ELR (cell line): ENCODE measurements at regions not wholly inside any gene's neighbourhood (a gene's known extent, or its start where the extent isn't known, plus 50 kb on each side); places are given as distances from the start of the nearest gene placed in this dataset.

Experiments used
- DNase-seq: peaks from one replicate; pipeline ENCODE4 v3.0.0-alpha.2; 2015; ENCODE audit warnings: low read depth

DNA sequence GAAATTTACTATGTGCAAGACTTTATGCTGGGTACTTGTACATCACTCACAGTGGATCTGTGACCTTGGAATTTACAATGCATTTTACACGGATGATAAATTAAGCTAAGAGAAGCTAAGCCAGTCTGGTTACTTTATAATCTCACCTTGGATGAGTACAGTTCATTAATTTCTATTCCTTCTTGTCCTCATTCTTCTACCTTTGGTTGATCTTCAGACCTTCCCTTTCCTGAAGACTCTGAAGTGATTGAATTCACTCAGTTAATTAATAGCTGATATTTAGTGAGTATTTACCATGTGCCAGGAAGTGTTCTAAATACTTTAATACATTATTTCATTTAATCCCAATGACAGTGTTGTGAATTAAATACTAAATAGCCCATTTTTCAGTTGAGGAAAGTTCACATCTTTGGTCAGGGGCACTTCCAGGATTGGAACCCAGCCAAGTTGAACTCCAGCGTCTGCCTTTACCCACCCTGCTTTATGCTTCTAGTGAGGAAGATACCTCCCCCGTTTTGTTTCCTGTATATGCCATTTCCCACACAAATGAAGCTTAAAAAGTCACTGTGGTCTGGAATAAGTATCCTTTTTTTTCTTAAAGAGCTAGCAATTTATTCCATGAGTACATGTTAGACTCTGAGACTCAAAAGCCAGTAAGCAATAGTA, 146.6 kb downstream of the TLR5 start:
- no peak for DNase-seq

DNA sequence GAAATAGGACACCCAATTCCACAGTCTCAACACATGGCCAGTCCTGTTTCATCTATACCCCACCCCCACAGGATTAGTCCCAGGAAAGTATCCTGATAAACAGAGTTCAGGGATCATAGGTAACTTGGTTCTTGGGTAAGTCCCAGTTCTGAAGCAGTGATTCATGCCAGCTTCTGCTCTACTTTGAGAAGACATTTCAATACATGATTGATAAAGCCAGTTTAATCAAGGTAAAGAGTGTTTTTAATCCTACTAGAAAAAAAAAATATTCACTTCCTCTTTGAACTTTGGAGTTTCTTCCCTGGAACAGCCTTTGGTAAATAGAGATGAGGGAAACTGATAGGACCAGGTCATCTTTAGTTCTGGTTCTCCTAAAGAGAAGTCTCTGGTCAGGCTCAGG, 142.4 kb downstream of the TLR5 start:
- DNase-seq: no peak

DNA sequence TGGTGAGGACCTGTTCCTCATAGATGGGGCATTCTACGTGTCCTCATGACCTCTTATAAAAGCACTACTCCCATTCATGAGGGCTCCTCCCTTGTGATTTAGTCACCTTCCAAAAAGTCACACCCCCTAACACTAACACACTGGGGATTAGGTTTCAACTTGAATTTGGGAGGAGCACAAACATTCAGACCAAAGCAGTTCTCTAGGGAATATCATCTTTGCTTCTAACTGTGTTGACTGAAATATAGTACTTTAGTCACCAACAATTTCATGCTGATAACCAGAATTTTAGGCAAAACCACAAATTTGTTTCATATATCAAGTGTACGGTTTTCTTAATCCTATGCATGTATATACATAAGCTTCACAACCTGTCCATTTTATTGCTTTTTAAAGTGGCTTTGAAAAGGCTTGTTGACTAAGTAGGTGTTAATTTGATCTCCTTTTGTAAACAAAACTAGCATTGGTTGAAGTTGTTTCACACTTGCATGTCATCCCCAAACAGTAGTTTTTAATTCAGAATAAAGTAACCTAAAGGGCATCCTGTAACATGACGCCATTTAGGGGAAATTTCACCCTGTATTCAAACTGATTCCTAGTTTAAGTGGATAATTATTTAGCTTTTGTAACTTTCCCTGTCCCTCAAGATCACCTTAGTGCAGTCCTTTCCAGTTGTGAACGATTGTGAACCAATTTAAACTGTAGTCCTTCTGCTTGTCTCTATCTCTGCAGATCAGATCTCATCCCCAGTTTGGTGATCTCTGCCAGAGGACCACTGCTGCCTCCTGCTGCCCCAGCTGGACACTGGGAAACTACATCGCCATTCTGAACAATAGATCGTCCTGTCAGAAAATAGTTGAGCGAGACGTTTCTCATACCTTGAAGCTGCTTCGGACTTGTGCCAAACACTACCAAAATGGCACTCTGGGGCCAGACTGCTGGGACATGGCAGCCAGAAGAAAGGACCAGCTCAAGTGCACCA, 141.1 kb downstream of the TLR5 start:
- DNase-seq: peak; percentile 20

DNA sequence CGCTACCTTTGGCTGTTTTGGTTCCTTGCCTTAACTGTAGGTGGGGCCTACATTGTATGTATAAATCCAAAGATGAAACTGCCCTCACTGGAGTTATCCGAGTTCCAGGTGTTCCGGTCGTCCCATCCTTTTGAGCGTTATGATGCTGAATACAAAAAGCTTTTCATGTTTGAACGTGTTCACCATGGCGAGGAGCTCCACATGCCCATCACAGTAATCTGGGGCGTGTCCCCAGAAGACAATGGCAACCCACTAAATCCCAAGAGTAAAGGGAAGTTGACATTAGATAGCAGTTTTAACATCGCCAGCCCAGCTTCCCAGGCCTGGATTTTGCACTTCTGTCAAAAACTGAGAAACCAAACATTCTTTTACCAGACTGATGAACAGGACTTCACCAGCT, 139.5 kb downstream of the TLR5 start:
- no peak for DNase-seq

DNA sequence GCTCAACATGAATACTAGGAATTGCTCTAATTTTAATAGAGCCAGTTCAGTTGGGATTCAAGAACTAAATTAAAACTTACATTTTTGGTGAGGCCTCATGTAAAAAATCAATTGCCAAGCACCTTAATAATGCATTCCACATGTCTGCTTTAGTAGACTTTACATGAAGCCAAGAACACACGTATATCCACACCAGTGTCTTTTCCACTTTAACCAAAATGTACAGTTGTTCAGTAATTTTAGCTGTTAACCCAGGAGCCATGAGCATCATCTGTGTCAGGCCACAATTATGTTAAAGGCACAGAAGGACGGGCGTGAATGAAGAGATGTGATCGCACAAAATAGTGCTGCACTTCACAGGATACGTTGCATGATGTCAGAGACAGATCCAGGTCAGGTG, 136.7 kb downstream of the TLR5 start:
- DNase-seq: no peak

DNA sequence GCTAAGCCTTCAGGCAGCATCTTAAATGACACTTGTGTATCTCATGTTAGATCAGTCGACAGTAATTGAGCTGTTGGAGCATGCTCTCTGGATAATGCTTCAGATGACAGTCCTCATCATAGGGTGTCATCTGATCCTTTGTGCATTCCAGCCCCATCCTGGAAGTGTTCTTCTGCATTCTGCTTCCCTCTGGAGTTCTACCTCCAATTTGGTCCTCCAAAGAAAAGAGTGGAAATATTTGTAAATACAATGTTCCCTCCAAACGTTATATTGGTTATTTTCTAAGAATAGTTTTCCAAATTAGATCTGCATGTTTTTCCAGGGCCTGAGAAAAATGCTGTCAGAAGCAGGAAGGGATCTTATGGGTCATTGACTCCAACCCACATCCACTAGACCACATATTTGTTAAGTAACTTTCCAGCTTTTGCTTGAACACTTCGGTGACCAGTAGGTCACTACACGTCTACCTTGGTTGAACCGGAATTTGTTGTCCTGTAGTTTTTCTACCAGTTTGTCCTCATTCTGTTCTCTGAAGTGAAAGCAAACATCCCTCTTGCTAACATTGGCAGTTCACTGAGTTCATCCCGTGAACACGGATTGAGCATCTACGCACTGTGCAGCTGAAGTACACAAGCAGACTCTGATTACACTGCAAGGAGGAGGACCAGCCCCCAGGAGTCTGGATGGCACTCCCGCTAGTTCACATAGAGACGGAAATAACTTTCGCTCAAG, 136.0 kb downstream of the TLR5 start:
- DNase-seq: no peak

DNA sequence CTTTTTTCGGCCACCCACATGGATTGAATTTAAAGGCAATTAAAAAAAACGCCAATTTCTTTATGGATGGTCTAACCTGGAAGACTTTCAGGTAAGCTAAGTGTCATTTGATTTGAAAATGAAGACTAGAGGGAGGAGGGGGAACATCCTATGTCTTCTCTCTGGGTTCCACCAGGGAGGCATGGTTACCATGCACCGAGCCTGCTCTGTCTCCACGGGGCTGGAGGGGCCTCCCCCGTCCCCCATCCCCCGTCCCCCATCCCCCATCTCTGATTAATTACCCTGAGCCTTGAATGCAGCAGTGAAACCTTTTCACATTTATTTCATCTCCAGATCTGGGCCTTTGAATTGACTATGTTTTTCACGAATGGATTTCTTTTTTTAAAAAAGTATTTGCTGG, 135.1 kb downstream of the TLR5 start:
- no peak for DNase-seq

DNA sequence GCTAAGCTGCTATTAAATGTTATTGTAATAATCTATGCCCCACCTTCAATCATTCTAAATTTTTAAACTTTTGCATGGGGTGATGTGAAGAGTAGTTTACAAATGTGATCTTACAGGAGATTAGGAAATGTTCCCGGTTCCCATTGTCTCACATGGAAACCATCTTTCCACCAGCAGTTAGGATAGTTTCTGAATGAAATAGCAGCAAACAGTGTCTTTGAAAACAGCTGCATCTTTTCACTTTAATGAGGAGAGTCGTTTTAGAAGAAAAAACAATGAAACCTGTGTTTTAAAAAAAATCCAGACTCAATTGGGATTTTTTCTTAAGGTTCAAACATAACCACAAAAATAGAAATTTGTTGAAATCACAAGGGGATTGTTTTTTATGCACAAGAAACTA, 134.2 kb downstream of the TLR5 start:
- no peak for DNase-seq

DNA sequence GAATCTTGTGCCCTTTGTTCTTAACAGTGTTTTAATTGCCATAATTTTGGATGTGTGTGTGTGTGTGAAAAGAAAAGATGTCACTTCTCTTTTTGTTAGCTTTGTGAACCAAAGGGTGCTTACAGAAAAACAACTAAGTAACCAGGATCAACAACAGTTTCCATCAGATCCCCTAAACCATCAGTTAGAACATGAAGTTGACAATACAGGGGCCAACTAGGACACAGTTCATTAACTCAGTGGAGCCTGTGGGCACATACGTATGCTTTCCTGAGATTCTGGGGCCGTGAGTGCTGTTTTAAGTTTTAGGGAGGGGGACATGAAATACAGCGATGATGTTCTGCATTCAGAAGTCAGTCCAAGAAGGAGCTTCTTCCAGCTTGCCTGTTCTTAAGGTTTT, 133.6 kb downstream of the TLR5 start:
- no peak for DNase-seq

DNA sequence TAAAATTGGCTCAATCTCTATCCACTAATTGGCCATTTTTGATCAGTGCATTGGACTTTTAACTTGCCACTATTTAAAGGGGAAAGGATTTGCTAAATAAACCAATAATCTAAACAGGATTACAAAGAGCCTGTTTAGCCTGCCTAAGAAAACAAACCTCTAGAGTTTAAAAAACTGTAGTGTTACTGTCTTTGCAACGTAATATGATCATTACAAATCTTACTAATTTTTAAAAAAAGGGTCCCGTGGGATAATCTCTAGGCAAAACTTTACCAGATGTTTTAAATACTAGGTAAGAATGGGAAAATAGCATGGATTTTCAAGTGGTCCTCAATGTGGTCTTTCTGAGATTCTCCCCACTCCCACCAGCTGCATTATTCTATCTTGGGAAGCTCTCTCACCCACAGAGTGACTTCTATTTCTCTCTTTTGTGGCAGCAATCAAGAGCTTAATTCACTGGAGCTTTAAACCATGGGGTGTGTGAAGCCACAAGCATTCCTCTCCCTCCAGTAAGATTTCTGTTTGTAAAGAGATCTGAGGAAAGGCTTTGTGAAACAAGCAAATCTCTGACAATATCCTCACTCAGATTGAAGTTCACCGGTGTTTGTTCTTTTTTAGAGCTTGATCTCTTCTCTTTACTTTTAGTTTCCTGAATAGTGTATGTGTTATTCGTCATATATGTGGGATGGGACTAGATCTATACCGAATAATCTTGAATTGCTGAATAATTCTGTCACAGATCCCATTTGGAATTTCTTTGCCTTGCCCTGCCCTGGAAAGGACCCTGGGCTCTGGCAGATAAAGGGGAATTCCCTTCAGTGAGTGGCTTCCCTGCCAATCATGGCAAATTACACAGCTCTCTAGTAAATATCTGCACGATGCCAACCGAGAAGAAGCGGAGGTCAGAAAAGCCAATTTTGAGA, 132.2 kb downstream of the TLR5 start:
- no peak for DNase-seq

DNA sequence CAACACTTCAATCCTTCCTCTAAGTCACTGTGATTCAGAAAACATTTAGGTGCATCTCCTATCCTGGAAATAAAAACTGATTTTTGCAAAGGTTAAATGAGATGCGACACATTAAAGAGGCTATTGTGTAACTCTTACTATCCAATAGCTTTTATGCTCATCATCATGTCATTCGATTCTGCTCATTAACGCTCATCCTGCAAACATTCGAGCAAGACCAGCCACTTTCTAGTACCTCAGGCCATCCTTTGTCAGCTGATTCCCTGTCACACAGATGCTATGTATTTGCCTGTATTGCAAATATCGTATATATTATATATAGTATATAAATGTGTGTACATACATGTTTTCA, 131.6 kb downstream of the TLR5 start:
- no peak for DNase-seq

DNA sequence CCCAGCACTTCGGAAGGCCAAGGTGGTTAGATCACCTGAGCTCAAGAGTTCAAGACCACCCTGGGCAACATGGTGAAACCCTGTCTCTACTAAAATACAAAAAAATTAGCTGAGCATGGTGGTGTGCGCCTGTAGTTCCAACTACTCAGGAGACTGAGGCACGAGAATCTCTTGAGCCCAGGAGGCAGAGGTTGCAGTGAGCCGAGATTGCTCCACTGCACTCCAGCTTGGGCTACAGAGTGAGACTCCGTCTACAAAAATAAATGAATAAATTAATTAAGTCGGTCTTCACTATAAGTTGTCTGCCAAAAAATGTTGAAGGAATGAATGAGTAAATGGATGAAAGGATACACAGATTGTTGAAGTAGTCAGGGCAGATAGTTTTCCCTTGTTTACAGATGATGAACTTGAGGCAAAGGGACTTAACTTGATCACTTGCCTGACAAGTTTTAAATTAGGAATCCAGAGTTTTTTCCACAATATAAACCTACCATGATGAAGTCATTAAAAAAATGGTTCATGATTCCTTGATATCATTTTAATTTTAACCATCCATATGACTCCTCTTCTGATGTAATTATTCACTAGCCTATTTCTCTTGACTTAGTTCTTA, 130.8 kb downstream of the TLR5 start:
- no peak for DNase-seq

DNA sequence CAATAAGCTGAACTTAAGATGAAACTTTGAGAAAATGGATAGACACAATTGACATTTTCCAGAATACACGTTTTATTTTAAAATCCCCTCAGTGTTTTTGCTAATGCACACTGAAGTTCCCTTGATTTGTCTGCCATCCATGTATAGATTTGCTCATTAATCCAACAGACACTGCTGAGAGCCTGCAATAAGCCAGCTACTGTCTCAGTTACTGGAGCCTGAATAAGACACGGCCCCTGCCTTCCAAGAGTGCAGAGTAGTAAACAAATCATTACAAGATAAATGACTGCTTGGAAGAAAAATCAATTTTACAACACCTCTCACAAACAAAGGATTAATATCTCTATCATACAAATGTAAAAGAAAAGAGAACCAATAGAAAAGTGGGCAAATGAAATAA, 130.1 kb downstream of the TLR5 start:
- no peak for DNase-seq

DNA sequence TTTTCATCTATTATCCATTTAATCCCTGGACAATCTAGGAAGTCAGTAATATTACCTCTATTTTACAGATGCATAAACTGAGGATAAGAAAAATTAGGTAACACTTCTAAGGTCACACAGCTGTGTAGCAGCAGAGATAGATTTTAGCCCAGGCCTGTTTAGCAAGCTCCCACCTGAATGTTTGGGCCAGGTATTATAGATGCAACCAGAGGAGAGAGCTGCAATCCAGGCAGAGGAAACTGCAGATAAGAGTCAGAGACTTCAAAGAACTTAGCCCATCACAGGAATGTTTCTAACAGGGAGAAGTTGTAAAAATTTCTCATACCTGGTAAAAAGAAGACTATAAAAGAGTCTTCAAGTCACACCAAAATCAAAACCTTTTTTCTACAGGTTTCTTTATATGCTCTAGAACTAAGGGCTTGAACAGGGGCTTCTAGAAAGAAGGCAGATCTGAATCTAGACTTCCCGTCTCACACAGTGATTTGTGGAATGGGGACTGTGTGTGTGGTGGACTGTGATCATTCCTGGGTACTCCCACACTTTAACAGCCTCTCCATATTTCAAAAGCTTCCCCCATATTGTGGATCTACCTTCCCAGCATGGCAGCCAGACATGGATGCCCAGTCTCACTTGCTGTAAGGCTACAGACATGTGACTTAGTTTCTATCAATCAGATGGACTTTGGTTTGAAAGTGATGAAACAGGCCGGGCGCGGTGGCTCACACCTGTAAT, 128.7 kb downstream of the TLR5 start:
- DNase-seq: no peak

DNA sequence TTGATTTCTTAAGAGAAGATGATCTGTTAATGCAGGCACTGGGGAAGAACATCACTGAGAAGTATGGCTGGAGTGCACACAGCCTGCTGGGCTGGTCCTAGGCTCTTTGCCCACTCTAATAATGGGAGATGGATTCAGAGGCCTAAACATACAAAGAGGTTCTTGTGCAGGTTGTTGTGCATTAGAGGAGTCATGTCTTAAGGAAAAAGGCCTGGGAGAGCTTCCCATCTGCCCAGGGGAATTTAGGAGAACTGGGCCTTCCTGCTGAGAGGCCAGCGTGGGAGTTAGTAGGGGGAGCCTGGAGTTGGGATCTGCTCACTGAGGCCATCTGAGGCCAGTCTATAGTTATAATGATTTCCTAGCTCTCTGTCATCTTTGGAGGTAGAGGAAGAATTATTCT, 126.7 kb downstream of the TLR5 start:
- DNase-seq: no peak

DNA sequence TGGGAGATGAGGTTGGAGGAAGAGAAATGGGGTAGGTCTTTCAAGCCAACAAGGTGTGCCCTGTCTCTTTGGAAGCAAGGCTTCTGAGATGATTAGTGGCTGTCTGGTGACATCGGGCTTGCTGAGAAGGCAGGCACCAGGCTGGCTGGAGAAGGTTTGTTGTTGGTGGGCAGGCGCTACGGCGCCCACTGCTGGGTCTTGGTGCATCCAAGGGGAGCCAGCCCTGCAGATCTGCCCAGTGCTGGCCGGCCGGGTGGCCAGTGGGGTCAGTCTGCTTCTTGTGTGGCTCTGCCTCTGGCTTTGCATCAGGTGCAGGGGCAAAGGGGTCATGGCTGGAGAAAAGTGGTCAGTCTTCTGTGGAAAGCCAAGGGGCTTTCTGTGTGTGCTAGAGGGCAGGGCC, 126.2 kb downstream of the TLR5 start:
- DNase-seq: no peak

DNA sequence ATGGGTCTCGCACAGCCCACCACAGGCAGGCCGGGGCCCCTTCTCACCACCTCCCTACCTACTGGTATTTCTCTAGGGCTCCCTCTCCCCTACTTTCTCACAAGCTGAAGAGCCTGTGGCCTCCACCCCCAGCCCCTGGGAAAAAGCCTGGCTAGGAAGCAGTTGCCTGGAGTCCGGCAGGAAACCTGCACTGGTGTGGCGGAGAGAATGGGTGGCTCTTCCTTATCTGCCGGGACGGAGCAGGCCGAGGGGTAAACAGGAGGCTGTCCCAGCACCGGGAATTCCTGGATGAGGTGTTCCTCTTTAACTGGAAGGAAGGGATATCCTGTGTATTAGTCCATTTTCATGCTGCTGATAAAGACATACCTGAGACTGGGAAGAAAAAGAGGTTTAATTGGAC, 125.8 kb downstream of the TLR5 start:
- no peak for DNase-seq

DNA sequence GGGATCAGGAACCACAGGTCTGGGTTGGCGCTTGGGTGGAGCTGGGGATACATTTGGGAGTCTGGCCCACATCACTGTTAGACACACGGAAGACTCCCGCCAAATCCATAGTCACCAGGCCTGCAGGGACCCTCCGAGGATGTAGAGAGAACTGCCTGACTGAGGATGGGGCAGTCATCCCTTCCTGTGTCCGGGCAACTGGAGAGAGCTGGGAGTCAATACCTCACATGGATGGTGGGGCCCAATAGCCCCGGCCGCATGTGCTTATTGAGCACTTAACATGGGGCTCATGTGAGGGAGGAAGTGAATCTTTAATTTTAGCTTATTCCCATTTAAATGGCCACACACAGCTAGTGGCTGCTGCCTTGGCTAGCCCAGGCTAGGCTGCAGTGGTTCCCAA, 124.5 kb downstream of the TLR5 start:
- DNase-seq: no peak

DNA sequence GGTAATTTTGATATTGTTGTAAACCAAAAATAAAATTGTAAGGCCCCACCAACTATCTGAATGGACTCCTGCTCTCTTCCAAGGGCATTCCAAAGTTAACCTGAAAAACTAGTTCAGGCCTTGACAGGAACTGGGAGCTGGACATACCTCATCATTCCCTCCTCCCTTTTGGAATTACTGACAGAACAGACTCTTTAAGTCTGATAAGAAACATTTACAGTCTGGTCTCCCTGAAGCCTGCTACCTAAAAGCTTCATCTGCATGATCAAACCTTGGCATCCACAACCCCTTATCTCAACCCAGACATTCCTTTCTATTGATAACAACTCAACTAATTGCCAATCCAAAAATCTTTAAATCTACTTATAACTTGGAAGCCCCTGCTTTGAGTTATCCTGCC, 123.8 kb downstream of the TLR5 start:
- no peak for DNase-seq

DNA sequence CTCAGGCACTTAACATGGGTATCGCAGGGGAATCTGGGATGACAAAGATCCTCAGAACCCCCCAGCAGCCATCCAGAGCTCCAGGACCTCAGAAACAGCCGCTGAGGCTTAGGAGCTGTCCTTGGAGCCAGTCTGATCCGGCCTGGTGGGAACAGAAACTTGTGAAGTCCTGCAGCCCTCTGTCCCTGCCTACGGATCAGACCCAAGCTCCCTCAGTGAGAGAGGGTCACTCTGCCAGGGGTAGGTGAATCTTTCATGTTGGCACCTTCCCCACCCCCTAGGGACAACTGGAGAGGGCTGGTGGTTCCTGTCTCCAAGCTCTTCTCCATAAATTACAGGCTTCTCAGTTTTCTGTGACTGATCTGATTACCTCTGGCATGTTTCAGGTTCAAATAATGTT, 122.3 kb downstream of the TLR5 start:
- no peak for DNase-seq
